ENCODE measurements at regions not wholly inside any gene's neighbourhood (a gene's known extent, or its start where the extent isn't known, plus 50 kb on each side); places are given as distances from the start of the nearest gene placed in this dataset.
"Not testable (repeated sequence)": the region's sequence is repeated elsewhere in the genome, so short reads cannot be mapped to it uniquely, and the experiment has no call there.

- no peak for DNase-seq (ENCODE audit: low read depth)
Observed at GRCh38 chr5:82603033-82603987, 325.2 kb upstream of the RPS23 start.

GRCh38 chr5:82601861-82602260, 323.7 kb upstream of the RPS23 start:
- no peak for DNase-seq (ENCODE audit: low read depth)

GRCh38 chr5:82601077-82601476, 322.9 kb upstream of the RPS23 start:
- DNase-seq (ENCODE audit: low read depth) = no peak

- DNase-seq (ENCODE audit: low read depth) = no peak
Observed at GRCh38 chr5:82599692-82600091, 321.5 kb upstream of the RPS23 start.

- no peak for DNase-seq (ENCODE audit: low read depth)
Observed at GRCh38 chr5:82599030-82599429, 320.9 kb upstream of the RPS23 start.

GRCh38 chr5:82597437-82597836, 319.3 kb upstream of the RPS23 start:
- DNase-seq (ENCODE audit: low read depth) = no peak

GRCh38 chr5:82596451-82596850, 318.3 kb upstream of the RPS23 start:
- no peak for DNase-seq (ENCODE audit: low read depth)

- DNase-seq (ENCODE audit: low read depth) = no peak
Observed at GRCh38 chr5:82595113-82595512, 317.0 kb upstream of the RPS23 start.

GRCh38 chr5:82594097-82594496, 315.9 kb upstream of the RPS23 start:
- no peak for DNase-seq (ENCODE audit: low read depth)

GRCh38 chr5:82593481-82593880, 315.3 kb upstream of the RPS23 start:
- DNase-seq (ENCODE audit: low read depth) = peak; percentile 28

GRCh38 chr5:82591021-82591515, 312.9 kb upstream of the RPS23 start:
- DNase-seq (ENCODE audit: low read depth) = no peak

GRCh38 chr5:82590112-82590511, 312.0 kb upstream of the RPS23 start:
- no peak for DNase-seq (ENCODE audit: low read depth)

- no peak for DNase-seq (ENCODE audit: low read depth)
Observed at GRCh38 chr5:82586661-82587310, 308.6 kb upstream of the RPS23 start.

GRCh38 chr5:82586181-82586580, 308.0 kb upstream of the RPS23 start:
- DNase-seq (ENCODE audit: low read depth) = no peak

GRCh38 chr5:82584631-82585030, 306.5 kb upstream of the RPS23 start:
- DNase-seq (ENCODE audit: low read depth) = no peak

GRCh38 chr5:82583331-82583730, 305.2 kb upstream of the RPS23 start:
- DNase-seq (ENCODE audit: low read depth) = not testable (repeated sequence)

- no peak for DNase-seq (ENCODE audit: low read depth)
Observed at GRCh38 chr5:82564963-82565362, 286.8 kb upstream of the RPS23 start.

GRCh38 chr5:82563745-82564144, 285.6 kb upstream of the RPS23 start:
- no peak for DNase-seq (ENCODE audit: low read depth)

- DNase-seq (ENCODE audit: low read depth) = no peak
Observed at GRCh38 chr5:82562696-82563240, 284.6 kb upstream of the RPS23 start.

GRCh38 chr5:82561797-82562196, 283.6 kb upstream of the RPS23 start:
- DNase-seq (ENCODE audit: low read depth) = no peak

GRCh38 chr5:82560969-82561368, 282.8 kb upstream of the RPS23 start:
- no peak for DNase-seq (ENCODE audit: low read depth)

GRCh38 chr5:82560561-82560960, 282.4 kb upstream of the RPS23 start:
- DNase-seq (ENCODE audit: low read depth) = no peak

GRCh38 chr5:82551840-82552385, 273.8 kb upstream of the RPS23 start:
- DNase-seq (ENCODE audit: low read depth) = no peak
